ENCODE measurements at regions not wholly inside any gene's neighbourhood (a gene's known extent, or its start where the extent isn't known, plus 50 kb on each side); places are given as distances from the start of the nearest gene placed in this dataset.

DNA sequence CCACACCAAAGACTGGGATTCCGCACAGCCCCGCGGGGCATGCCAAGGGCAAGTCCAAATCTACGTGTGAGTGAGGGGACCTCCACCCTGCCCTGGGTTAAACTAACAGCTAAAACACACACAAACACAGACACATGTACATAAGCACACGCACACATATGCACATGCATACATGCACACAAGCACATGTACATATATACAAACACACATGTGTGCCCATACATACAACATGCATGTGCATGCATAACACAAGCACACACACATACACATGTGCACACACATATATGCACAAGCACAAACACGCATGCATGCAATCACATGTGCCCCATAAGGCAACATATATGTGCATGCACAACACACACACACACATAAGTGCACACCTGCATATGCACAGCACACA, 136.7 kb downstream of the SOX1 start:
- no peak for DNase-seq
- Histone ChIP-seq H3K36me3 (no peaks in the 10 kb centered on the region), H3K27me3 (peaks cover 0 to 33% of the 10 kb centered on the region in 2 donors), H3K27ac (no peak overlapping the region), H3K4me3 (no peak overlapping the region), H3K9me3 (no peaks in the 10 kb centered on the region), H3K4me1 (no peaks in the 10 kb centered on the region)
- intact Hi-C loops (cut with DNase I; ENCODE audit: low total_unique reads): no loop called here
- TF ChIP-seq, protein P1, sequence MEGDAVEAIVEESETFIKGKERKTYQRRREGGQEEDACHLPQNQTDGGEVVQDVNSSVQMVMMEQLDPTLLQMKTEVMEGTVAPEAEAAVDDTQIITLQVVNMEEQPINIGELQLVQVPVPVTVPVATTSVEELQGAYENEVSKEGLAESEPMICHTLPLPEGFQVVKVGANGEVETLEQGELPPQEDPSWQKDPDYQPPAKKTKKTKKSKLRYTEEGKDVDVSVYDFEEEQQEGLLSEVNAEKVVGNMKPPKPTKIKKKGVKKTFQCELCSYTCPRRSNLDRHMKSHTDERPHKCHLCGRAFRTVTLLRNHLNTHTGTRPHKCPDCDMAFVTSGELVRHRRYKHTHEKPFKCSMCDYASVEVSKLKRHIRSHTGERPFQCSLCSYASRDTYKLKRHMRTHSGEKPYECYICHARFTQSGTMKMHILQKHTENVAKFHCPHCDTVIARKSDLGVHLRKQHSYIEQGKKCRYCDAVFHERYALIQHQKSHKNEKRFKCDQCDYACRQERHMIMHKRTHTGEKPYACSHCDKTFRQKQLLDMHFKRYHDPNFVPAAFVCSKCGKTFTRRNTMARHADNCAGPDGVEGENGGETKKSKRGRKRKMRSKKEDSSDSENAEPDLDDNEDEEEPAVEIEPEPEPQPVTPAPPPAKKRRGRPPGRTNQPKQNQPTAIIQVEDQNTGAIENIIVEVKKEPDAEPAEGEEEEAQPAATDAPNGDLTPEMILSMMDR (IDR thresholded peaks at IDR 0.05): no peak

DNA sequence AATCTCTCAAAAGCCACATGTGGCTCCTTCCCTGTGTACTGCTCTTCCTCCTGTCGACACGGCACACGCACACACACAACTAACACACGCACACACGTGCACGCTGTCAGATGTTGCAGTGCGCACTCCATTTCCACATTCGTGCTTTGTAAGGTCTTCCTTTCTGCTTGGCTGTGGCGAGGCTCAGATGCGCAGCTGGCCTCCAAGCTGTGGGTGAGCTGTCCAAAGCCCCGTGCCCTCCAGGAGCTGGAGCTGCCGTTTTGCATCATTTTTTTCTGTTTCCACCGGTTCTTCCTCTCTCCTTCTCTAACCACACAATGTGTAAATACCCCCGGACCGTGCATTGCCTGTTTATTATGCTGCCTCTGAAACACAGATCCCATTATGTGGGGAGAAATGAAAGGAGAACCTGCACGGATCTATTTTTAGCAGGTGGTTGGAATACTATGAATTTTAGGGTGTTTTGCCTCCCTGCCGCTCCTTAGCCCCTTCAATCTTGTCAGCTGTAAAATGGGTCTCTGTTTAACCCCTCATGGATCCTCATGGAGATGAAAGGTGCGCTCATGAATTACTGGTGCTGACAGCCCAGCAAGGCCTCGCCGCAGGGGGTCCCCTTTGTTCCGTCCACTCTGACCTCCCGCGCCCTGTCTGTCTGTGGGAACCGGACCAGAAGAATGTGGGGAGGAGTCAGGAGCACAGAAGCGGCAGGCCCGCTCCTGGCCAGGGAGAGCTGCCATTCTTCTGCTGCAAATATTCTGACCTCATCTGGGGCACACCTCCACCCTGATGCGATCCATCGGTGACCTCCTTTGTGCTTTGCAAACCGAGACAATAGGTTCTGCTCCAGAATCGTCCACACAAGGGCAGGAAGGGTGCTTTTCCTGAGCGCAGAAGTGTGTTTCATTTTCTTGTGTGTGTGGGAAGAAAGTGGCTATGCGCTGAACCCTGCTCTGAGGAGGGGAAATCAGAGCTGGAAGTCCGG, 137.7 kb downstream of the SOX1 start:
- Histone ChIP-seq H3K4me3 (no peak overlapping the region), H3K4me1 (no peaks in the 10 kb centered on the region)
- no peak for DNase-seq

DNA sequence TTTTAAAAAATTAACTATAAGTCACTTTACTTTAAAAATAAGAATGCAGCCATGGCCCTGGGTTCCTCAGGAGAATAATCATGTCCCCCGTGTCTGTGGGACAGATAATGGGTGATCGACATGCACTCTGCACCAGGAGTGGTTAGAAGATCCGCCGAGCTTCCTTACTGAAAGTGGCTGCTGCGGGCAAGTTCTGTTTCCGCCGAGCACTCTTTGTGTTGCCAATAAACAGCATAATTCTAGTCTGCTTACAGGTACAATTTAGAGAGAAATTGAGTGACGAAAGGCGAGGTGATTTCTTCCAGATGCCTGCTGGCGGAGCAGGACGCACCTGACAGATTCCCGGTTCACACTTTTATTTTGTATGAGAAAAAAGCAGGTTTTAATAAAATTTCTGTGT, 139.0 kb downstream of the SOX1 start:
- Histone ChIP-seq H3K36me3 (no peaks in the 10 kb centered on the region), H3K27ac (no peak overlapping the region), H3K27me3 (peaks cover 0 to 34% of the 10 kb centered on the region in 2 donors), H3K4me3 (no peak overlapping the region), H3K9me3 (no peaks in the 10 kb centered on the region), H3K4me1 (no peaks in the 10 kb centered on the region)
- TF ChIP-seq, protein P1 (IDR thresholded peaks at IDR 0.05): no peak
- DNase-seq: no peak
- intact Hi-C loops (cut with DNase I; ENCODE audit: low total_unique reads): no loop called here

More for the DNA sequence above, 137.7 kb downstream of the SOX1 start:
- TF ChIP-seq, protein P1 (IDR thresholded peaks at IDR 0.05): no peak
- Histone ChIP-seq H3K27me3 (peaks cover 0 to 40% of the 10 kb centered on the region in 2 donors), H3K27ac (no peak overlapping the region), H3K36me3 (no peaks in the 10 kb centered on the region), H3K9me3 (no peaks in the 10 kb centered on the region)
- intact Hi-C loops (cut with DNase I; ENCODE audit: low total_unique reads): no loop called here

DNA sequence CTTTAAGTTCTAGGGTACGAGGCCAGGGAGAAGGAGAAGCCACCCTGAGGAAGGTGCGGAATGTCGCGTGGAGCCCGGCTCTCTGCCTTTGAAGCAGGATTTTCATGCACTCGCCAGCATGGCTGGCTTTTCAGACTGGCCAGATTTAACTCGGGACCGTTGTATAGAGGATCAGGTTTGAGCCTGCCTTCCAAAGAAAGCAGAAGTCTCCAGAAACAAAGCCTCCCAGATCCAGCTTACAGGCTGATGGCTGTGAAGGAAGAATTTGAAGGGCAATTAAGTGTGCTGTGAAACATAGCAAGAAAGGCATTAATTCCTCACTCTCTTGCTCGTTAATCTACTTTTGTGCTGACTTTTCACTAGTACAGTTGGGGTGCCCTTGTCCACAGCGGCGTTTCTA, 140.2 kb downstream of the SOX1 start:
- no peak for DNase-seq
- no peaks in the 10 kb centered on the region for H3K4me1 ChIP-seq
- no peaks in the 10 kb centered on the region for H3K9me3 ChIP-seq
- no peak overlapping the region for H3K4me3 ChIP-seq
- TF ChIP-seq, protein P1 (IDR thresholded peaks at IDR 0.05): no peak
- intact Hi-C loops (cut with DNase I; ENCODE audit: low total_unique reads): no loop called here
- H3K27me3 ChIP-seq: peaks cover 0 to 34% of the 10 kb centered on the region in 2 donors
- H3K36me3 ChIP-seq: no peaks in the 10 kb centered on the region
- no peak overlapping the region for H3K27ac ChIP-seq

- Histone ChIP-seq H3K4me1 (no peaks in the 10 kb centered on the region), H3K27me3 (peaks cover 0 to 23% of the 10 kb centered on the region in 2 donors), H3K4me3 (no peak overlapping the region), H3K36me3 (no peaks in the 10 kb centered on the region), H3K27ac (no peak overlapping the region), H3K9me3 (no peaks in the 10 kb centered on the region)
- TF ChIP-seq, protein P1 (IDR thresholded peaks at IDR 0.05): no peak
- intact Hi-C loops (cut with DNase I; ENCODE audit: low total_unique reads): no loop called here
- DNase-seq: no peak
Measured at GRCh38 chr13:112208656-112209055, 141.7 kb downstream of the SOX1 start.

All from tibial artery (tissue), 4 donors.